Type B pancreatic cell (in vitro differentiated cells): ENCODE measurements at regions not wholly inside any gene's neighbourhood (a gene's known extent, or its start where the extent isn't known, plus 50 kb on each side); places are given as distances from the start of the nearest gene placed in this dataset.
"Not testable (repeated sequence)": the region's sequence is repeated elsewhere in the genome, so short reads cannot be mapped to it uniquely, and the experiment has no call there.

Source experiments
- DNase-seq: peaks from one replicate; pipeline ENCODE4 v3.0.0; 2021; ENCODE audit warnings: mixed read lengths; ENCODE audit not compliant: unreplicated experiment; ENCODE audit errors: extremely low spot score
- H3K27ac Mint-ChIP-seq: 2 replicates; pipeline ENCODE4 v1.8.0; 2021; ENCODE audit warnings: mild to moderate bottlenecking, mixed read lengths
- H3K27me3 Mint-ChIP-seq: 2 replicates; pipeline ENCODE4 v1.8.0; 2021; ENCODE audit warnings: mixed read lengths
- H3K36me3 Mint-ChIP-seq: 2 replicates; pipeline ENCODE4 v1.8.0; 2021; ENCODE audit warnings: mixed read lengths
- H3K4me1 Mint-ChIP-seq: one replicate; pipeline ENCODE4 v1.8.0; 2021; ENCODE audit warnings: mixed read lengths; ENCODE audit not compliant: unreplicated experiment
- H3K4me3 Mint-ChIP-seq: 2 replicates; pipeline ENCODE4 v1.8.0; 2021; ENCODE audit warnings: mild to moderate bottlenecking, mixed read lengths
- H3K9me3 Mint-ChIP-seq: 2 replicates; pipeline ENCODE4 v1.8.0; 2021; ENCODE audit warnings: mixed read lengths
- TF ChIP-seq, protein P1 (sequence below): fragments of 200-600 bp; sonication (generic); conservative IDR thresholded peaks from 2 replicates; pipeline ENCODE4 v1.5.0; 2021; ENCODE audit warnings: antibody characterized with exemption, mild to moderate bottlenecking

DNA sequence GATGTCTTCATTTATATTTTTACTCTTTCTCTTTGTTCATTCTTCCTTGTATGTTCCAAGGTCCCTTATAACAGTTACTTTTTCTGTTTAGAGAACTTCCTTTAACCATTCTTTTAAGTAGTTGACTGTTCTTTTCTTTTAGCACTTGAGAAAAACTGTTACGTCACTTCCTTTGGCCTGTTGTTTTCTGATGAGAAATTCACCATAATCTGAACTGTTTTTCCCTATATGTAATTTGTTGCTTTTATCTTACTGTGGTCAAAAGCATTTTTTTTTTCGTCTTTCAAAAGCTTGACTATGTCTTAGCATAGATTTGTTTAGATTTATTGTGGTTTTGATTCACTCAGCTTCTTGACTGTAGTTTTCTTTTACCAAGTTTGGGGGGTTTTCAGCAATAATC lies 1660.3 kb upstream of the PCDH10 start:
- H3K36me3 Mint-ChIP-seq, result no peaks in the 10 kb centered on the region
- no peak overlapping the region for H3K27ac Mint-ChIP-seq
- no peak for DNase-seq
- H3K4me1 Mint-ChIP-seq, result no peaks in the 10 kb centered on the region
- H3K27me3 Mint-ChIP-seq, result no peaks in the 10 kb centered on the region
- no peaks in the 10 kb centered on the region for H3K9me3 Mint-ChIP-seq
- H3K4me3 Mint-ChIP-seq, result no peak overlapping the region
- TF ChIP-seq, protein P1, sequence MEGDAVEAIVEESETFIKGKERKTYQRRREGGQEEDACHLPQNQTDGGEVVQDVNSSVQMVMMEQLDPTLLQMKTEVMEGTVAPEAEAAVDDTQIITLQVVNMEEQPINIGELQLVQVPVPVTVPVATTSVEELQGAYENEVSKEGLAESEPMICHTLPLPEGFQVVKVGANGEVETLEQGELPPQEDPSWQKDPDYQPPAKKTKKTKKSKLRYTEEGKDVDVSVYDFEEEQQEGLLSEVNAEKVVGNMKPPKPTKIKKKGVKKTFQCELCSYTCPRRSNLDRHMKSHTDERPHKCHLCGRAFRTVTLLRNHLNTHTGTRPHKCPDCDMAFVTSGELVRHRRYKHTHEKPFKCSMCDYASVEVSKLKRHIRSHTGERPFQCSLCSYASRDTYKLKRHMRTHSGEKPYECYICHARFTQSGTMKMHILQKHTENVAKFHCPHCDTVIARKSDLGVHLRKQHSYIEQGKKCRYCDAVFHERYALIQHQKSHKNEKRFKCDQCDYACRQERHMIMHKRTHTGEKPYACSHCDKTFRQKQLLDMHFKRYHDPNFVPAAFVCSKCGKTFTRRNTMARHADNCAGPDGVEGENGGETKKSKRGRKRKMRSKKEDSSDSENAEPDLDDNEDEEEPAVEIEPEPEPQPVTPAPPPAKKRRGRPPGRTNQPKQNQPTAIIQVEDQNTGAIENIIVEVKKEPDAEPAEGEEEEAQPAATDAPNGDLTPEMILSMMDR, result no peak

- not testable (repeated sequence) for DNase-seq, H3K27me3 Mint-ChIP-seq, H3K4me3 Mint-ChIP-seq, H3K9me3 Mint-ChIP-seq, H3K36me3 Mint-ChIP-seq, H3K4me1 Mint-ChIP-seq, H3K27ac Mint-ChIP-seq
These were observed 1652.9 kb upstream of the PCDH10 start for GRCh38 chr4:131496211-131496610.

GRCh38 chr4:131499141-131499873 lies 1649.8 kb upstream of the PCDH10 start:
- H3K27ac Mint-ChIP-seq, result no peak overlapping the region
- H3K27me3 Mint-ChIP-seq, result no peaks in the 10 kb centered on the region
- H3K4me3 Mint-ChIP-seq, result no peak overlapping the region
- no peak for DNase-seq
- no peaks in the 10 kb centered on the region for H3K4me1 Mint-ChIP-seq
- TF ChIP-seq, protein P1, result no peak
- H3K36me3 Mint-ChIP-seq, result no peaks in the 10 kb centered on the region
- H3K9me3 Mint-ChIP-seq, result no peaks in the 10 kb centered on the region

DNA sequence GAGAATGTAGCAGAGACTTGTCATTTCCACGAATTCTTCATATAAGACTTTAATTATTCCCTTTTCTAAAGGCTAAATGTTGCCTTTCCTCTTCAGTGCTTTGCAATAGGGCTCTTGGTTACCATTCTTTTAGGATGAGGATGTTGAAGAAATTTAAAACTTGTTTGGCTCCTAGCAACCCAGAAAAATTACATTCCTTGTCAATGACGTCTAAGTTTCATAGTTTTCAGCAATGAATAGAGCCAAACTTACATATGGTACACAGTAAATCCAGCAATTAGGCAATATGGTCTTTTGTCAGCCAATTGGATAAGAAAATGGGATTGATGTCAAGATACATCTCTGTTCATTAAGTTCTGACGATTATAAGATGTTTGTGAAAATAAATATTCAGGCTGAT lies 1639.6 kb upstream of the PCDH10 start:
- Mint-ChIP-seq H3K9me3 (no peaks in the 10 kb centered on the region), H3K4me1 (no peaks in the 10 kb centered on the region), H3K27ac (no peak overlapping the region), H3K27me3 (no peaks in the 10 kb centered on the region), H3K36me3 (no peaks in the 10 kb centered on the region), H3K4me3 (no peak overlapping the region)
- TF ChIP-seq, protein P1, result no peak
- DNase-seq, result no peak

DNA sequence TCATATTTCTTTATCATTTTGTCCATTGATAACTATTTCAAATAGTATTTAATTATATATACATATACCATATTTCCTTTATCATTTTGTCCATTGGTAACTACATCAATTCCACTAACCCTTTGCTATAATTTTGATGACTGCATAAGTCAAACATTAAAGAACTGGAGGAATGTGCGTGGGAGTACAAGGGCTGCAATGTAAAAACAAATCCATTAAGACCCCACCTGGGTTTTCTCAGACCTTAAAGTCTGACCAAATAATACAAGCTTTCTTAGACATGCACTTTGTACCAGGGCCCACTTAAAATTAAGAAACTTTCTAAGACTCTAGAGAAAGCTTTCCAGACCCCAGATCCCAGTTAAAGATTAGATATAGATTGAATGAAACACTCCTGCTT lies 1622.4 kb upstream of the PCDH10 start:
- no peaks in the 10 kb centered on the region for H3K36me3 Mint-ChIP-seq
- TF ChIP-seq, protein P1, result no peak
- H3K9me3 Mint-ChIP-seq, result peaks cover 6% of the 10 kb centered on the region
- H3K4me3 Mint-ChIP-seq, result no peak overlapping the region
- no peak overlapping the region for H3K27ac Mint-ChIP-seq
- no peak for DNase-seq
- H3K4me1 Mint-ChIP-seq, result peaks cover 14% of the 10 kb centered on the region
- H3K27me3 Mint-ChIP-seq, result no peaks in the 10 kb centered on the region

GRCh38 chr4:131531087-131531486 lies 1618.0 kb upstream of the PCDH10 start:
- Mint-ChIP-seq H3K36me3 (no peaks in the 10 kb centered on the region), H3K27ac (no peak overlapping the region), H3K4me3 (no peak overlapping the region), H3K4me1 (peaks cover 14% of the 10 kb centered on the region), H3K9me3 (peaks cover 6% of the 10 kb centered on the region), H3K27me3 (no peaks in the 10 kb centered on the region)
- no peak for DNase-seq
- TF ChIP-seq, protein P1, result no peak
